T1000 (cell line): ENCODE measurements at regions not wholly inside any gene's neighbourhood (a gene's known extent, or its start where the extent isn't known, plus 50 kb on each side); places are given as distances from the start of the nearest gene placed in this dataset.

Experiments
- DNase-seq: peaks from one replicate; lab custom pipeline; 2025; ENCODE audit warnings: mixed read lengths; lab: John Stamatoyannopoulos, UW

DNA sequence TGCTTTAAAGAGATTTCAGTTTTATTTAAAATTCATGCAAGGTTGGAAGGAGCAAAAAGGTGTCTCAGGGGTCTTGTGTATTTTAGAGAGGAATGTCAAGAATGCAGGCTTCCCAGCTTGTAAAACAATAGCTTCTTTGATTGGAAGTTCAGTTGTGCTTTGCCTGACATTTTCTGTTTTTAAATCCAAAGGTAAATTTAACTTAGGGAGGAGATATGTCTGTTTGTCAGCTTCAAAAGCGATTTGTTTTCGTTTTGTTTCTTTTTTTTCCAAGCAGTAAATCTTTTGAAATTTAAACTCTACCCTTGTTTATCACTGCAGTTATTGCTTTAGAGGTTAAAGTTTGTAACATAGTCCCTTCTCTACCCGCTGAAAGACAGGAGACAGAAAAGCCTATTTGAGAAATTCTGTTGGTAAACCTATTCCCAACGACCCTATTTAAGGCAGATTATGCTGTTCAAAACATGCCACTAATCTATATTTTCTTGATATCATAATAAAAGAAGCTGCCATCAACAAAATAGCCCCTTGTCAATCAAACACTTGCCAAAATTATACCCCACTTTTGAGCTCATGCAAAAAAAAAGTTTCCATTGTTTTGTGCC, 639.6 kb downstream of the IRS1 start:
- no peak for DNase-seq

DNA sequence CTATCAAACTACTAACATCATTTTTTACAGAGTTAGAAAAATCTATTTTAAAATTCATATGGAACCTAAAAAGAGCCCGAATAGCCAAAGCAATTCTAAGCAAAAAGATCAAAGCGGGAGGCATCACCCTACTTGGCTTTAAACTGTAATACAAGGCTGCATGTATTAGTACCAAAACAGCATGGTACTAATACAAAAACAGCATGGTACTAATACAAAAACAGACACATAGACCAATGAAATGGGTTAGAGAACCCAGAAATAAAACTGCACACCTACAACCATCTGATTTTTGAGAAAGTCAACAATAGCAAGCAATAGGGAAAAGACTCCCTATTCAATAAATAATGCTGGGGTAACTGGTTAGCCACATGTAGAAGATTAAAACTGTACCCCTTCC, 640.7 kb downstream of the IRS1 start:
- DNase-seq = no peak

DNA sequence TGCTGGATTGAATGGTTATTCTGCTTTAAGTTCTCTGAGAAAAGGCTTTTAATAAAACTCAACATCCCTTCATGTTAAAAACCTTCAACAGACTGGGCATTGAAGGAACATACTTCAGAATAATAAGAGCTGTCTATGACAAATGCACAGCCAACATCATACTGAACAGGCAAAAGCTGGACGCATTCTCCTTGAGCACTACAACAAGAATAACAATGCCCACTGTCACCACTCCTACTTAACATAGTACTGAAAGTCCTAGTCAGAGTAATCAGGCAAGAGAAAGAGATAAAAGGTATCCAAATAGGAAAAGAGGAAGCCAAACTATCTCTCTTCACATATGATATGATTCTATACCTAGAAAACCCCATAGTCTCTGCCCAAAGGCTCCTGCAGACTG, 641.4 kb downstream of the IRS1 start:
- DNase-seq = no peak

DNA sequence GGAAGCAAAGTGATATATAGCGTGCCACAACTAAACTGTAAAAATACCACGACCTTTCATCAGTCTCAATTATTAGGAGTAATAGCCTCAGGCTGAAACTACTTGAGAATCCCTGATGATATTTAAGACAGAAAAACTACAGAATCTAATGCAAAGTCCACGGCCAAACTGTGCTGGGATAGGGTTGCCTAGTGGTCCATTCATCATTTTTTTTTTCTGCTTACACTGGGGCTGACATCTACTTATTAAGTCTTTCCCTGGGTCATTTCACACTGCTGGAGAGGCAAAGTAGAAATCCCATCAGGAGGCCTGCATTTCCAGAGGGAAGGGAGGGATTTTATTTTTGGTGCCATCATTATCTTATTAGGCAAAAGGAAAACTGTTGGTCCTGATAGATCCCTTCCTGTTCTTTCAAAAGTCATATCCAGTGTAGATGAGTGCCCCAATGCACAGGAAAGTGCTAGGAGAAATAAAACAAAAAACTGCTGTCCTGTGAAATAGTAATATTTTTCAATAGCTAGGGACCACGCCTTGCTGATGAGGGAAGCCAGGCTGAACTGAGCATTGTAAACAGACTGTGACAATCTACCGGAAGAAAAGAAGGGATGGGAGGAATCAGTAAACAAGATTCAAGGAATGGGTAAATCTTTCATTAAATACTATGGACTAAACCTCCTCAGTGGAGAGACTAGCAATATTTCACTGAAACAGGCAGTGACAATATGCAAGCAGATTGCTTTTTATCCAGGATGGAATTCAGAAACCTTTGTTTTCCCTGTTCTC, 644.3 kb downstream of the IRS1 start:
- no peak for DNase-seq

DNA sequence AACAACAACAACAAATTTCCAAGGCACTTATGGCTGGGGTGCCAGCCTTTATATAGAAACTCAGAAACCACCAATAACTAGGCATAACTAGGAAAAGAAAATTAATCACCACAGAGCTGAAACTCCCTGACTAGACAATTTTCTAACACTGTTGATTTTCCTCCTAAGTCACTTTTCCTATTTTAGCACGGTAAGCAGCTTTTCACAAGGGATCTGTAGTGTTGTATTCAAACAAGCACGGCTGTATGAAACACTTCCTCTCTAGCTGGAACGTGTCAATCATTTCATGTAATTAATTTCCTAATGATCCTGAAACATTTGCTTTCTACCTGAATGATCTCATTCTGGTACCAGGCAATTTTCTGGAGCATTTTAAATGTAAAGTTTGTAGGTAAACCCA, 645.0 kb downstream of the IRS1 start:
- DNase-seq = no peak

DNA sequence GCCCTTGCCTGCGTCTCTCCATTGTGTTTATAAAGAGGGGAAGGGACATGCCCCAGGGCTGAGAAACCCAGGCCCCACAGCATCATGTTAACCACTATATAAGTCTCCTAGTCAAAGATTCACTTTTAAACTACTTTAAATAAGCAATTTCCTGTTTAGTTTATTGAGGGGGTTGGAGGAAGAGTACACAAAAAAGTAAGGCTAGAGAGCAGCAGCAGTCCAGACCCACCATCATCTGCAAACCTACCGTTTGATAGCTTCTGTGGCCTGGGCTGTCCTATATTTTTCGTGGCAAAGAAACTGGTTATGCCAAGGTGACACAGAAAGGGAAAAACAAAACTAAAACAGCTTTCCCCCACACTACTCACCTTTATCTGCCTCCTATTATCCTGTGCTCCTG, 646.1 kb downstream of the IRS1 start:
- DNase-seq = no peak

DNA sequence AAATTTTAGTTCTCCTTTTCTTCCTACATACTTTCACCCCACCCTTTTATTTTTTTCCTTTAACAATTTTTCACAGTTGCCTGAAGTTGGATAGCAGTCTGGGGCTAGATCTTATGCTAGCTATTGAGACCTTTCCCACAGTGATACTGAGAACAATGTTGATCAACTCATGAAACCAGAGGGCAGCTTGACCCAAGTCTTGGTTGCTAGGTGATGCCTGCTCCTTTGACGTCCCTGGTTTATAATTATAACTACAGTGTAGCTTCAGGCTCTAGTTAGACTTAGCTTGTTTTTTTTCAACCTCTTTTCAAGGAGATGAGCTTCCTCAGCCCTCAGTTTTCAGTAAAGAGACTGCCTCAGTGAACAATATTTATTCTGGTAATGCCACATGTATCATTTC, 648.5 kb downstream of the IRS1 start:
- no peak for DNase-seq

DNA sequence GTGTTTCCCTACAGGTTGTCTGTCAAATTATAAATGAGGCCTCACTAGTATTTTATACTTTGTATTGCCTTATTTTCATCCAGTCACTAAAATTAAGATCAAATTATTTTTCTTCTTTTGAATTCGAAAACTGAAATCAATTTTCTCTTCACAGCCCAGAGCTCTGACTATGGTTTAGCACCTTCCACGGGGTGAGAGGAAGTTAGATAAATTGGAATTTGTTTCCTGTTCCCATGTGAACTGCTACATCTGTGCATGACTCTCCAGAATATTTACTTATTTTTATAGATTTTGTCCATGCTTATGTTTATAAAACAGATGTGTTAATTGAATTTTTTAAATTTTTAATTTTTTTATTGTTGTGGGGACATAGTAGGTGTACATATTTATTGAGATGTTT, 656.5 kb downstream of the IRS1 start:
- DNase-seq = no peak

DNA sequence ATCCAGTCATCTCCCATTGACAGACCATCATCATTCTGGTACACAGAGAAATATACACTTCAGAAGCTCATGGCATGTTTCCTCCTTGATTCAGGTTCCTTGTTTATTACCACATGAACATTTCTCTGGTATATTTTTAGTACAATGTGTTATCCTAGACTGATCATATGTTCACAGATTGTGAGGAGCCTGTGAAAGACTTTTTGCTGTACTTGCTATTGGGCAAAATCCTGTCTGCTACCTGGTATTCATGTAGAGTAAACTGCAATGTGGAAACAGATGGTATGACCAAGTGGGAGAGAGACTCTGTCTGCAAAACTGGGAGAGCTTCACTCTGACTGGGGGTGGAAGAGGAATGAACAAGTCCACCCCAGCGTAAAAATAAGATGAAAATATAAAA, 657.2 kb downstream of the IRS1 start:
- DNase-seq = no peak

DNA sequence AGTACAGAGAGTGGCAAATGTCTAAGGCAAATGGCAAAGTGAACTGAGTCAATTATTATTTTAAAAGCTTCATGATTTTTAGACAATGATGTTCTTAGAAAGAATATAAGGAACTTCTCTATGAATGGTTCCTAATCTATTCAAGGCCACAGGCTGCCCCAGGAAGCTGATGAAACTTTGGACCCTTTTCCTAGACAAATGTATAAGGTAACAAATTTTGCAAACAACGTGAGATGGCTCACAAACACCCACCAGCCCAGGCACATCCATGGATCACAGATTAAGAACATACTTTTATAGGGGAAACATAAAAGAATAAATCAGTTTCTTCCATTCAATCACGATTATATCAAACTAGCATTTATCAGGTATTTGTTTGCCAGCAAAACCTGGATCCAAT, 659.0 kb downstream of the IRS1 start:
- DNase-seq = no peak

DNA sequence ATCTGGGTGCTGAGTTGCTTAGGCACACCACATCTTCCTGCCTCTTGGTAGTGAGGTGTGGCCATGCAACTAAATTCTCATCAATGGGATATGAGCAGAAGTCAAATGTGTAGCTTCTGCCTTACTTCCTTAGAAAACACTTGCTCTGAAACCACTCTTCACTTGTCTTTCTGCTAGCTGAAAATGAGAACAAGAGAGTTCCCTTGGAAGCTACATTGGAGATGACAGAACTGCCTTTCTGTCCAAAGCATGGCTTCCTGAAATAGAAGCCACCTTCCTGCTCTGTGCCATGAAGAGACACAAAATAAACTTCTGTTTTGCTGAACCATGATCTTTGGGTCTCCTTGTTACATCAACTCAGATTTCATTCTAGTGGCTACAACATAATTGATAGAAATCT, 659.9 kb downstream of the IRS1 start:
- no peak for DNase-seq

DNA sequence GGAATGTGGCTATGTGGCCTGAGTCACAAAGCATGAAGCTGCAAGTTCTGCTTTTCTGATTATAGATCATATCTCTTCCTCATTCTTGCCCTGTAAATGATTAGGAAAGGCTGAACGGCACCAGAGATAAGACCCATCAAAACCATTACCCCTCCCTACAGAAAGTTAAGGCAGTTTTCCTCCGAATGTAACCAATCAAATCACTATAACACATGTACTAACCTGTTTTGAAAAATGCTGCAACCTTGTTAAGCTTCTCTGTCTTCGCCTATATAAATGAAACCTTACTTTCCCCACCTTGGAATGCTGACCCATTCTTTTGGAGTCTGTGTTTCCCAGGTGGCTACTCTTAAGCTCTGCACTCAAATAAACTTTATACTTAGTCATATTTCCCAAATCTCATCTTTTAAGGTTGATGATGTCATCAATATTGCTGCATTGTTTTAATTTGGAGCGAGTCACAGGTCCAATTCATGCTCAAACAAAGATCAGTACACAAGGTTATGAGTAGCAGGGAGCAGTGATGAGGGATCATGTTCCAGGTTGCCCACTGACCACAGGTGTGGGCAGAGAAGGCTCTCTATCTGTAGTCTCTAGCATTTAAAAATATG, 662.3 kb downstream of the IRS1 start:
- no peak for DNase-seq

DNA sequence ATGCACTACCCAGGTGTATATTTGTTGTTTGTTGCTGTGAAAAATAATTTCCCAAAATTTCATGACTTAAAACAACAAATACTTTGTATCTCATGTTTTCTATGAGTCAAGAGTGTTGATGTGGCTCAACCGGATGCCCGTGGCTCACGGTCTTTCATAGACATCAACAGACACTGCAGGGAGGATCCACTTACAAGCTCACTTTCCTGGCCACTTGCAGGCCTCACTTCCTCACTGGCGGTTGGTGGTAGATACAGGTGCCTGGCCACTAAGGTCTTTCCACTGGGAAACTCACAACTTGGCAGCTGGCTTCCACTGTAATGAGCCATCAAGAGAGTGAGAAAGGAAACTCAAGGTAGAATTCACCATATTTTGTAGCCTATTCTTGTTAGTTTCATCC, 662.9 kb downstream of the IRS1 start:
- DNase-seq = no peak

DNA sequence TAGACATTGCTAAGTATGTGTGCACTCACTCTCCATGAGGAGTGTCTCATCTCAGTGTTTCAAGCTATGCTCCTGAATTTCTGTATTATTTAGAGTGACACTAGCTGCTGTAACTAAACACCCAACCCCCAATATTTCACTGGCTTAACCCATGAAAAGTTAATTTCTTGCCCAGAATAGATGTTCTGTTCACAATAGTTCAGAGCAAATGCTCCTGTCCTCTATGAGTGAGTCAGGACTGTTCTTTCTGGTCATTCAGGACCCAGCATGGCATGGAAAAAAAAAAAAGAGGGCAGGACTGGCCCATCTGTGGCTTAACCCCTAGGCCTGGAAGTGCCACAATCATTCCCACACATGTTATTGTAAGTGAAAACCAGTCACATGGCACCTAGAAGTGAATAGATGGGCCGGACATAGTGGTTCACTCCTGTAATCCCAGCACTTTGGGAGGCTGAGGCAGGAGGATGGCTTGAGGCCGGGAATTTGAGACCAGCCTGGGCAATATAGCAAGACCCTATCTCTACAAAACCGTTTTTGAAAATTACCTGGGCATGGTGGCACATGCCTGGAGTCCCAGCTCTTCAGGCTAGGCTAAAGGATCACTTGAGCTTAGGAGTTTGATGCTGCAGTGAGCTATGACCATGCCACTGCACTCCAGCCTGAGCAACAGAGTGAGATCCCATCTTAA, 663.6 kb downstream of the IRS1 start:
- DNase-seq = no peak

DNA sequence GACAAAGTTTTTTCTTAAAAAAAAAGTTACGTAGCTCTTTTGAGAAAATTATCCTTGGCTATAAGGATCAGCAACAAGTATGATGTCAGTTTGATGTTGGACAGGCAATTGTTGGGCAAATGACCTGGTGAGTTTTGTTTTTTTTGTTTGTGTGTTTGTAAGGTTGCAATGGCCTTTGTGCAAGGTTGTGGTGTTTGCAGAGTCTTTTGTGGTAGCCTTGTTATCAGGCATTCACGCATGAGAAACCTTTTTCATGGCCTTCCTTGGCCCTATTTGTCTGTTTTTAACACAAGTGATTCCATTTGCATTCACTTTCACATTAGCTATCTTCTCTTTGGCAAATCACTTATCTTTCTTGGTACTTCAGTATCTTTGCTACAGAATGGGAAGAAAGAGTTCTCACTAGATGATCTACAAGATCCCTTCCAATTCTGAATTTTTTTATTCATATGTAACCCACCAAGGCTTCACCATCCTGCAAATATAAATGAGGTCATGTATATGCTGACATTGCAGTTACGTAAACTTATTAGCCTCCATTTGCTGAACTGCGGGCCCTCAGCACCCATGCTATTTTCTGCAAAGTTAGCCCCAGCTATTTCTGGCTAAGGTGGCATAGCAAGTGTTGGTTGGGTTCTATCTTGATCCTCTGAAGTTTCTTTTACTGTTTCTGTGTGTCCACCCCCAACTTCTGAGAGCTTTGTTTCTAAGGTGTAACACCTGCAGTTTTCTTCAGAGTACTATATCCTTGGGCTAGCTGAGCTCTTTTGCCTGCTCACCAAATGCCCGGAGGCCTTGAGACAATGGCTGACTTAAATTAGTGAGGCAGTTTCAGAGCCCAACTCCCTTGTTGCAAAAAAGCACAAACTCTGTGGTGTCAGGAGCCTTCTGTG, 667.1 kb downstream of the IRS1 start:
- DNase-seq = no peak

DNA sequence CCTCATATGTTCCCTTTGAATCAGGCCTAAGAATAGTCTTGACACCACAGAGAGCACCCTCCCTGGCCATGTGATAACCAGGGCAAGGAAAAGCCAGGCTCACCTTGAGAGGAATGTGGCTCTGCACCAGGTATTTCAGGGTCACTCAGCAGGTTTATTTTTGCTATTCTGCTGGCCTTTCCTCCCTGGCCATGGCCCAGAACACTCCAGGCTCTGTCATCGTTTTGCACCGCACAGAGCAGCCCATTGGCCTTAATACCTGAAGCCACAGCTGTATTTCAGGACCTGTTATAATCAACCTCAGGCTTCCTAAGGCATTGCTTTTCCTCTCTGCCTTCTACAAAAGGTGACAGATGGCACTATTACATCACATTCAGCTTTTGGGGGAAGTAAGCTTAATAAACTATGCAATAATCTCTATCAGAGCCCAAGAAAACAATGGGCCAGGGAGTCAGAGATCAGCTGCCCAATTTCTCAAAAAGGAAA, 668.3 kb downstream of the IRS1 start:
- DNase-seq = no peak

DNA sequence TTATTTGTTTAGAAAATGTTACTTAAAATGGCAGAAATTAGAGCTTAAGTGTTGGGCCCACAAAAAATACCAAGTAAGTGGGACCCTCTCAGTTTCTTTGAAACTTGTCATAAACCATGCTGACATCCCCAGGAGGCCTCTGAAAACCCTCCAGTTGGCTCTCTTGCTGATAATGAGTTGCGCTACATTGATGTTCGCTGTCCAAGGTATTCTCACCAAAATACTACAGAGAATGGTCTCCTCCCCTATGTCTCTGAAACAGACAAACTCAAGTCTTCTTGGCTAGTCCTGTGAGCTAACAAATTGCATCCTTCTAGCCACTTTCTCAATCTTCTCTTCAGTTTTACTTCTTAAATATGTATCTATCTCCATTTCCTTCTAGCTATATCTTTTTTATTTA, 669.4 kb downstream of the IRS1 start:
- DNase-seq = no peak

DNA sequence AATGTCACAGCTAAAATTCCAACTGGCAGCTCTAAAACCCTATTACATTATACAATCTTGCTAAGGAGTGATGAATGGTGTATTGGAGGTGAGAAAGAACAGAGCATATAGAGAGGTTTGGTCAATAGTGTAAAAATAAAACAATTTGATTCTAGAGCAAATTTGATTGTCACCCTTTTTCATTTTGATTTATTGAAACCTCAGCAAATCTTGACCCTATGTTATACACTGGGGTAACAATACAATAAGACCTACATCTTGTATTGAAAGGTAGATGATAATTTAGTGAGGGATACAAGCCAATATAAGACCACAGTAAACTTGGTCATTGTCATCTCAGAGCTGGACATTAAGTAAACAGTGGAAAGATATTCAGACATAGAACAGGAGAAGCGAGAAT, 671.9 kb downstream of the IRS1 start:
- DNase-seq = no peak

DNA sequence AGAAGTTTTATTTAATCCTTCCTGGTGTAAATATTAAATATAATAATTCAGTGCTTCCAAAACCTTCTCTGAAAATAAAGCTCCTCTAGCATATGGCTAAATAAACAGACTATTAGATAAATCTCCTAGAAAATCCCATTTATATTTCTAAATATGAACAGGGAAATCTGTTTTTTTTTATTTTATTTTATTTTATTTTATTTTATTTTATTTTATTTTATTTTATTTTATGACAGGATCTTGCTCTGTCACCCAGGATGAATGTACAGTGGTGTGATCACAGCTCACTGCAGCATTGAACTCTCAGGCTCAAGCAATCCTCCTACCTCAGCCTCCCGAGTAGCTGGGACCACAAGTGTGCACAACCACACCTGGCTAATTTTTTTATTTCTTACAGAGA, 673.5 kb downstream of the IRS1 start:
- DNase-seq = no peak

DNA sequence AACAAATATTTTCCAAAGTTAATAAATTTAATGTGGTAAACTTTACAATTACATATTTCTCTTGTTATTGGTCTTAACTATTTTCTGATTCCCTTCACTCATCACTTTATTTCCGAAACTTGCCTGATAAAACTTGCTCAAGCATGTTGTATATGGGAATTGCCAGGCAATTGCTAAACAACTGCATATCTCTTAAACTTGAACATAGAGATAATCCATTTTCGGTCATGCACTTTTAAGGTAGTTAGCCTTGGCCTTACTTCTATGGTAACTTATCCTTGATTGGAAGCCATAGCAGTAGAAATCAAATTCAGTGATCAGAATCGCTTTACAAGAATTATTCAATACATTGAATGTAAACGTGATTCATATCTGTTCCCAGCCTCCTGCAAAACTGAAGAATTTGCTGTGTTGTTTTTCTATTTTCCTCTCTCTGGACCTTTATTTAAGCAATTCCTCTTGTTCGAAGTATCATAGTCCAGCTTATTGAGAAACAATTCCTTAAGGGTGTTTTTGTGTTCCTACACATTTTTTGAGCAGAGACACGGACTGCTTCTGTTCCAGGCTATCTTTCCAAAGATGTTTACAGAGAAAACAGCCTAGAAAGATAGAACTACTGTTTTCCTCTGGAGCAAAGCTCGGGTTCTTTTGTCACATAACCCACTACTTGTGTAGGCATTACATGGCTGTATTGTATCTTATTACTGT, 674.3 kb downstream of the IRS1 start:
- DNase-seq = no peak

DNA sequence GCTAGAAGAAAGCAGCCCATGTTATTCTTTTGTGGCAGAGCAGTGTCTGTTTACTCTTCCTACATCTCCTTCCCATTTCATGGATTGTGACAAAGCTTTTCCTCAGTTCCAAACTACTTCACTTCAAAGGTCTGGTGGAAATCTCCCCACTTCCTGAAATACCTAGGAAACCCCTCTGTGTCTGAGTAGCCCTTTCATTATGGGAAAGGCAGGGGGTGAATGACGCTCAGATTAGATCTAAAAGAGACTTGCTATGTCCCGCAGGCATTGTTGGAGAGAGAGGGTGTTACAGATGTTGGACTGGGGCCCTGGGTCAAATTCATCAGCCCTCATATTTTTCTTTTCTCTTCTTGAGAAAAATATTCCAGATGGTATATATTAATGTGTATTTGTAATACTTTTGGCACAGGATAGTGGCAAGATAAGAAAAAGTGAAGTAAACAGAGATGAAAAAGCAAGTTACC, 675.0 kb downstream of the IRS1 start:
- no peak for DNase-seq
